H1 (cell line): ENCODE measurements at regions not wholly inside any gene's neighbourhood (a gene's known extent, or its start where the extent isn't known, plus 50 kb on each side); places are given as distances from the start of the nearest gene placed in this dataset.

ENCODE experiments used
- CTCF ChIA-PET: fragments of 300-600 bp; sonication (Branson Sonifier 250); formaldehyde crosslinking; loops from one replicate; lab custom pipeline; 2021; ENCODE audit not compliant: partially characterized antibody; lab: Charles Lee
- POLR2A ChIA-PET: fragments of 300-600 bp; sonication (Branson Sonifier 250); formaldehyde crosslinking; loops from one replicate; lab custom pipeline; 2021; ENCODE audit warnings: inconsistent platforms; ENCODE audit not compliant: partially characterized antibody; lab: Charles Lee
- DNase-seq, 2 experiments: peaks; one replicate each; pipeline versions ENCODE4 v3.0.0 to v3.0.0-alpha.2; 2010 to 2022; ENCODE audit warnings: low spot score in 2 of 2, low read depth in 1 of 2, mixed read lengths in 1 of 2
- FAIRE-seq: peaks from 2 replicates; lab custom pipeline; 2011; peaks lifted over from hg19 to GRCh38; lab: Jason Lieb, UNC
- H2AFZ ChIP-seq: 2 replicates; pipeline ENCODE4 v1.8.1; 2012; ENCODE audit warnings: low read length, inconsistent platforms
- H2AK5ac ChIP-seq: 2 replicates; pipeline ENCODE4 v1.6.1; 2013; ENCODE audit warnings: low read depth, low read length
- H2BK120ac ChIP-seq: replicated peaks from 2 replicates; pipeline ENCODE3; 2013; ENCODE audit warnings: low read depth, low read length, inconsistent platforms
- H2BK12ac ChIP-seq: 2 replicates; pipeline ENCODE4 v1.6.1; 2013; ENCODE audit warnings: low read depth, low read length
- H2BK15ac ChIP-seq: 2 replicates; pipeline ENCODE4 v1.6.1; 2013; ENCODE audit warnings: low read length
- H2BK20ac ChIP-seq: 2 replicates; pipeline ENCODE4 v1.6.1; 2013; ENCODE audit warnings: low read length
- H2BK5ac ChIP-seq: 2 replicates; pipeline ENCODE4 v1.6.1; 2013; ENCODE audit warnings: low read depth, low read length
- H3K14ac ChIP-seq: 2 replicates; pipeline ENCODE4 v1.6.1; 2013; ENCODE audit warnings: inconsistent platforms; ENCODE audit not compliant: insufficient read length
- H3K18ac ChIP-seq: 2 replicates; pipeline ENCODE4 v1.6.1; 2013; ENCODE audit warnings: low read length; ENCODE audit errors: extremely low read depth
- H3K23ac ChIP-seq: 2 replicates; pipeline ENCODE4 v1.6.1; 2013; ENCODE audit warnings: inconsistent platforms; ENCODE audit not compliant: insufficient read length
- H3K23me2 ChIP-seq: 2 replicates; pipeline ENCODE4 v1.6.1; 2013; ENCODE audit warnings: low read depth, low read length
- H3K27ac ChIP-seq: 2 replicates; pipeline ENCODE4 v1.6.1; 2011; ENCODE audit warnings: low read depth, low read length, inconsistent platforms
- H3K27me3 ChIP-seq, 4 experiments: replicated peaks in 1 of 4; 1 replicate in 1 of 4; 2 replicates in 3 of 4; pipeline versions ENCODE4 v1.6.1 to v1.8.1; 2011 to 2013; ENCODE audit warnings: low read length in 3 of 4, mild to moderate bottlenecking in 3 of 4, inconsistent platforms in 2 of 4, mixed read lengths in 2 of 4, moderate library complexity in 1 of 4; ENCODE audit not compliant: control insufficient read depth in 3 of 4, insufficient read depth in 3 of 4; ENCODE audit errors: extremely low read depth in 1 of 4
- H3K36me3 ChIP-seq, 4 experiments: 2 replicates each; pipeline versions ENCODE4 v1.6.1 to v1.8.1; 2011 to 2013; ENCODE audit warnings: mild to moderate bottlenecking in 4 of 4, low read length in 3 of 4, moderate library complexity in 2 of 4, control low read depth in 1 of 4, inconsistent platforms in 1 of 4; ENCODE audit not compliant: insufficient read depth in 4 of 4, control insufficient read depth in 2 of 4
- H3K4ac ChIP-seq: replicated peaks from 2 replicates; pipeline ENCODE3; 2013; ENCODE audit warnings: low read length, low read depth, mixed read lengths, inconsistent platforms; ENCODE audit not compliant: insufficient read length
- H3K4me1 ChIP-seq, 4 experiments: replicated peaks in 1 of 4; 1 replicate in 1 of 4; 2 replicates in 3 of 4; pipeline versions ENCODE4 v1.6.1 to v1.8.1; 2011 to 2013; ENCODE audit warnings: low read length in 3 of 4, inconsistent platforms in 2 of 4, mixed read lengths in 1 of 4; ENCODE audit not compliant: insufficient read depth in 4 of 4, control insufficient read depth in 3 of 4
- H3K4me2 ChIP-seq, 2 experiments: 2 replicates each; pipeline versions ENCODE4 v1.6.1 to v1.8.1; 2011 to 2013; ENCODE audit warnings: low read depth in 2 of 2, low read length in 2 of 2, control low read depth in 1 of 2, inconsistent platforms in 1 of 2, mild to moderate bottlenecking in 1 of 2; ENCODE audit not compliant: insufficient read depth in 1 of 2
- H3K4me3 ChIP-seq, 4 experiments: fragments of 200-600, 300-600 bp in 1 of 4; sonication (generic), shearing (Covaris generic), sonication (Bioruptor Twin) in 1 of 4; 2 replicates each; pipeline versions ENCODE4 v1.5.1 to v1.8.1; 2011 to 2016; ENCODE audit warnings: low read length in 4 of 4, low read depth in 3 of 4, control low read depth in 2 of 4, inconsistent platforms in 2 of 4, mild to moderate bottlenecking in 2 of 4, mixed read lengths in 1 of 4, moderate library complexity in 1 of 4; ENCODE audit not compliant: insufficient read depth in 2 of 4; ENCODE audit errors: extremely low read depth in 1 of 4
- H3K56ac ChIP-seq: replicated peaks from 2 replicates; pipeline ENCODE3; 2013; ENCODE audit warnings: low read depth, mild to moderate bottlenecking, mixed read lengths, low read length, inconsistent platforms; ENCODE audit not compliant: insufficient read length
- H3K79me1 ChIP-seq: 2 replicates; pipeline ENCODE4 v1.6.1; 2013; ENCODE audit warnings: low read depth, low read length, control low read depth
- H3K79me2 ChIP-seq, 2 experiments: 2 replicates each; pipeline versions ENCODE4 v1.6.1 to v1.8.1; 2012 to 2013; ENCODE audit warnings: low read length in 2 of 2, mild to moderate bottlenecking in 2 of 2, inconsistent platforms in 1 of 2; ENCODE audit not compliant: insufficient read depth in 2 of 2, control insufficient read depth in 1 of 2
- H3K9ac ChIP-seq, 4 experiments: replicated peaks in 1 of 4; 1 replicate in 1 of 4; 2 replicates in 3 of 4; pipeline versions ENCODE4 v1.6.1 to v1.8.1; 2011 to 2013; ENCODE audit warnings: low read depth in 3 of 4, low read length in 3 of 4, control low read depth in 2 of 4, mild to moderate bottlenecking in 2 of 4, moderate library complexity in 2 of 4, inconsistent platforms in 1 of 4; ENCODE audit errors: extremely low read depth in 1 of 4
- H3K9me3 ChIP-seq, 2 experiments: 2 replicates each; pipeline versions ENCODE4 v1.6.1 to v1.8.1; 2012 to 2013; ENCODE audit warnings: mild to moderate bottlenecking in 2 of 2, moderate library complexity in 2 of 2, control low read depth in 1 of 2, inconsistent platforms in 1 of 2, low read depth in 1 of 2, low read length in 1 of 2, mixed read lengths in 1 of 2; ENCODE audit not compliant: insufficient read depth in 2 of 2
- H4K20me1 ChIP-seq, 2 experiments: replicated peaks in 1 of 2; 2 replicates each; pipeline versions ENCODE3 to v1.8.1; 2011 to 2013; ENCODE audit warnings: inconsistent platforms in 2 of 2, low read length in 2 of 2, mild to moderate bottlenecking in 1 of 2; ENCODE audit not compliant: insufficient read depth in 2 of 2, control insufficient read depth in 1 of 2
- H4K5ac ChIP-seq: 2 replicates; pipeline ENCODE4 v1.6.1; 2013; ENCODE audit warnings: low read length, low read depth, mixed read lengths, inconsistent platforms; ENCODE audit not compliant: insufficient read length
- H4K8ac ChIP-seq: 2 replicates; pipeline ENCODE4 v1.8.0; 2013; ENCODE audit warnings: mild to moderate bottlenecking, moderate library complexity, low read length, inconsistent platforms; ENCODE audit not compliant: insufficient read depth; ENCODE audit errors: extremely low read depth
- H4K91ac ChIP-seq: replicated peaks from 2 replicates; pipeline ENCODE3; 2013; ENCODE audit warnings: low read length, mixed read lengths, inconsistent platforms; ENCODE audit not compliant: insufficient read length
- ATF2 ChIP-seq: IDR thresholded peaks from 2 replicates; pipeline ENCODE4 v1.6.1; 2012; ENCODE audit warnings: low read length, inconsistent platforms
- BACH1 ChIP-seq: IDR thresholded peaks from 2 replicates; pipeline ENCODE4 v1.6.1; 2012; ENCODE audit warnings: low read length, improper control_type of control experiment
- CHD2 ChIP-seq: IDR thresholded peaks from 2 replicates; pipeline ENCODE4 v1.6.1; 2012; ENCODE audit warnings: low read length, improper control_type of control experiment
- CREB1 ChIP-seq: IDR thresholded peaks from 2 replicates; pipeline ENCODE4 v1.6.1; 2012; ENCODE audit warnings: inconsistent platforms
- GTF2F1 ChIP-seq: IDR thresholded peaks from 2 replicates; pipeline ENCODE4 v1.6.1; 2012; ENCODE audit warnings: low read depth, low read length, improper control_type of control experiment, borderline replicate concordance
- JUN ChIP-seq: IDR thresholded peaks from 2 replicates; pipeline ENCODE4 v1.6.1; 2011; ENCODE audit warnings: low read depth, mild to moderate bottlenecking, improper control_type of control experiment, low read length
- KDM1A ChIP-seq: fragments of 200-600, 300-600 bp; sonication (generic); IDR thresholded peaks from 2 replicates; pipeline ENCODE4 v1.7.1; 2016; ENCODE audit warnings: mild to moderate bottlenecking, low read length, borderline replicate concordance
- KDM5A ChIP-seq: fragments of 200-600 bp; IDR thresholded peaks from 2 replicates; pipeline ENCODE4 v1.7.1; 2012; ENCODE audit warnings: mild to moderate bottlenecking, low read length, inconsistent platforms, mixed read lengths
- MAFK ChIP-seq: IDR thresholded peaks from 2 replicates; pipeline ENCODE4 v1.6.1; 2012; ENCODE audit warnings: low read depth, mild to moderate bottlenecking, improper control_type of control experiment, low read length
- NRF1 ChIP-seq: IDR thresholded peaks from 2 replicates; pipeline ENCODE4 v1.6.1; 2011; ENCODE audit warnings: mild to moderate bottlenecking, low read depth, low read length, improper control_type of control experiment
- POU5F1 ChIP-seq: IDR thresholded peaks from 2 replicates; pipeline ENCODE4 v1.6.1; 2011; ENCODE audit warnings: low read depth, mild to moderate bottlenecking, low read length, moderate library complexity
- RXRA ChIP-seq: IDR thresholded peaks from 2 replicates; pipeline ENCODE4 v1.6.1; 2011; ENCODE audit warnings: low read depth, mild to moderate bottlenecking, low read length, moderate library complexity; ENCODE audit not compliant: insufficient read depth
- SIN3A ChIP-seq, 2 experiments: IDR thresholded peaks in 1 of 2; conservative IDR thresholded peaks in 1 of 2; 2 replicates each; pipeline ENCODE4 v1.6.1; 2011 to 2012; ENCODE audit warnings: low read length in 2 of 2, improper control_type of control experiment in 1 of 2, low read depth in 1 of 2, mild to moderate bottlenecking in 1 of 2
- WGBS, 2 experiments: shearing (Covaris generic) in 1 of 2; methylation state at CpG; one replicate each; pipeline versions ENCODE4 v1.1.6 to v1.1.7; 2013 to 2015; ENCODE audit warnings: low lambda C conversion rate in 2 of 2, mixed read lengths in 2 of 2, inconsistent platforms in 1 of 2, low coverage in 1 of 2, missing lambda C conversion rate in 1 of 2; ENCODE audit not compliant: insufficient replicate concordance in 2 of 2, insufficient coverage in 1 of 2, insufficient read length in 1 of 2; ENCODE audit errors: extremely low coverage in 1 of 2, missing lambda C conversion rate in 1 of 2; 5-methylcytosine and 5-hydroxymethylcytosine counted together

DNA sequence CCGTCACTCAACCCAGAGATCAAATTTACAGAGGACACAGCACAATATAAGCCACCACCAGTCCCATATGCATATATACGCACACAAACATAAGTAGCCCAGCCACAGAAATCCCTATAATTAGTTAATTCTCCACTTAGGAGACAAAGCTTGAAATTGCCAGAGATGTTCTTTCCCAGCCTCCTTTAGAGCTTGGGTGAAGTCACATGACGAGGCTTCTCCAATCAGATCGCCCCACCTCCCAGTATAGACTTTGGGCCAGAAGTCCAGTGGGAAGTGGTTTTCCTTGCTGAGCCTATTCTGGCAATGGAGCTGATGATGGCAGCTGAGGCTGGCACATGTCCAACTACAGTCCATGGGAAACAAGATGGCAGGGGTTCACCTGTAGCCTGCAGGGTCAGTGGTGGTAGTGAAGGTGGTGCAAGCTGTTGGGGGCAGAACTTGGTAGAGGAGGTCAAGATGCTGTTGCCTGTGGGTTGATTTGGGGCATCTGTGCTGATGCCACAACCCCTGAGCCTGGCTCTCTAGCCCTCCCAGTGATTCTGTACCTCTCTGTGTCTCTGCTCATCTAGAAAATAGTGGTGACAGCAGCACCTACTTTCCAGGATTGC lies 535.9 kb downstream of the MATN1 start:
- no peak overlapping the region for H3K56ac ChIP-seq
- CTCF ChIA-PET = interaction anchor here (0.6 kb wide), 1 partner anchor 11 kb away, joined by 3 read pairs; no protein-coding TSS in a partner anchor
- no peak overlapping the region for H3K14ac ChIP-seq
- H2BK15ac ChIP-seq = no peak overlapping the region
- H3K4me1 ChIP-seq = no peaks in the 10 kb centered on the region; a peak in 1 of 7 replicates
- H2BK5ac ChIP-seq = no peak overlapping the region
- no peaks in the 10 kb centered on the region for H4K20me1 ChIP-seq
- no peak overlapping the region for H2BK120ac ChIP-seq
- no peak overlapping the region for H2AK5ac ChIP-seq
- H3K4ac ChIP-seq = no peak overlapping the region
- H3K27ac ChIP-seq = no peak overlapping the region
- H3K79me2 ChIP-seq = no peaks in the 10 kb centered on the region
- 92% methylated on average over 4 of the region's 4 CpGs; no CpG with 5 or more reads in 1 of the 2 experiments for WGBS, 2 experiments
- no peak overlapping the region for H4K5ac ChIP-seq
- H4K8ac ChIP-seq = no peak overlapping the region
- no peak overlapping the region for H3K4me3 ChIP-seq
- no peaks in the 10 kb centered on the region for H3K36me3 ChIP-seq
- no peak overlapping the region for H2AFZ ChIP-seq
- POLR2A ChIA-PET = no interaction called here
- no peaks in the 10 kb centered on the region; the same call in 1 of the 2 replicates for H3K79me1 ChIP-seq
- no peak overlapping the region for H3K9ac ChIP-seq
- no peak overlapping the region for H3K4me2 ChIP-seq
- H3K18ac ChIP-seq = no peak overlapping the region
- H4K91ac ChIP-seq = no peak overlapping the region
- FAIRE-seq = no peak
- no peaks in the 10 kb centered on the region; a peak in 1 of 7 replicates for H3K27me3 ChIP-seq
- no peak overlapping the region for H2BK20ac ChIP-seq
- H3K23me2 ChIP-seq = peaks cover 2% of the 10 kb centered on the region; the same call in 1 of the 2 replicates
- H2BK12ac ChIP-seq = no peak overlapping the region
- no peaks in the 10 kb centered on the region for H3K9me3 ChIP-seq
- DNase-seq = peak in 1 of 2 experiments; percentile 20
- H3K23ac ChIP-seq = no peak overlapping the region
- TF ChIP-seq JUN = no peak
- TF ChIP-seq NRF1 = no peak
- no peak for TF ChIP-seq CREB1
- TF ChIP-seq MAFK = no peak
- no peak for TF ChIP-seq CHD2
- no peak for TF ChIP-seq ATF2
- no peak for TF ChIP-seq POU5F1
- TF ChIP-seq SIN3A (conservative IDR thresholded peaks at IDR 0.05 in 1 of 2, IDR thresholded peaks at IDR 0.05 in 1 of 2; ENCODE audit: low read depth in 1 of 2, low read length in 2 of 2) = no peak
- TF ChIP-seq GTF2F1 = no peak
- TF ChIP-seq KDM5A = no peak
- TF ChIP-seq KDM1A = no peak
- TF ChIP-seq BACH1 = no peak
- TF ChIP-seq RXRA = no peak
